CD1c-positive myeloid dendritic cell (primary cell): ENCODE measurements at regions not wholly inside any gene's neighbourhood (a gene's known extent, or its start where the extent isn't known, plus 50 kb on each side); places are given as distances from the start of the nearest gene placed in this dataset.

ENCODE experiments used
- DNase-seq: peaks from one replicate; pipeline ENCODE4 v3.0.0-alpha.2; 2016; ENCODE audit errors: extremely low spot score

DNA sequence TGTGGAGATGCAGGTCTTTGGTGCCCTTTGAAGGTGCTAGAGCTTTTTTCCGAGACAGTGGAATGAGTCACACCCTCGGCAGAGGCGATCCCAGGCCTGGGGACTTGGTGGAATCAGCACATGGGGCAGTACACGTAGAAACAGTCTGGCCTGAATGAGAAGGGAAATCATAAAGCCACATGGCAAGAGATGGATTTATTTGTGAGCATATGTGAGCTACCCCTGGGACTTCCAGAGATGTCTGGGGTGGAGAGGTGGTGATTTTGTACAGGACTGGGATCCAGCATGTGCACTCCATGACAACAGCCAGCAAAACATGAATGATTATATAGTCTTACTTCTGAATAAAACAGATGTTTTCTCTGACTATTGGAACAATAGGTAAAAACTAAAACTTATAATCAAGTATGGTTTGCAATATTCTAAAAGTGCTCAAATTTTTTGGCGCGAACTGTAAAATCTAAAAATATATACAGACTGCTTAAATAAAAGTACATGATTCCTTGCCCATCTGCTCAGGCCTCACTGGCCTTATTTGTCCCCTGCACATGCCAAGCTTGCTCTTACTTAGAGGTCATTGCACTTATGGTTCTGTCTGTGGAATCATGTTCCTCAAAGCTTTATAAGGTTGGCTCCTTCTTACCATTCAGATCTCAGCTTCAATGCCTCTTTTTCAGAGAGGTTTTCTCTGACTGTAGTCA is 54.7 kb upstream of the SMARCA2 start:
- DNase-seq: no peak

GRCh38 chr9:1962122-1962521 is 53.0 kb upstream of the SMARCA2 start:
- no peak for DNase-seq

DNA sequence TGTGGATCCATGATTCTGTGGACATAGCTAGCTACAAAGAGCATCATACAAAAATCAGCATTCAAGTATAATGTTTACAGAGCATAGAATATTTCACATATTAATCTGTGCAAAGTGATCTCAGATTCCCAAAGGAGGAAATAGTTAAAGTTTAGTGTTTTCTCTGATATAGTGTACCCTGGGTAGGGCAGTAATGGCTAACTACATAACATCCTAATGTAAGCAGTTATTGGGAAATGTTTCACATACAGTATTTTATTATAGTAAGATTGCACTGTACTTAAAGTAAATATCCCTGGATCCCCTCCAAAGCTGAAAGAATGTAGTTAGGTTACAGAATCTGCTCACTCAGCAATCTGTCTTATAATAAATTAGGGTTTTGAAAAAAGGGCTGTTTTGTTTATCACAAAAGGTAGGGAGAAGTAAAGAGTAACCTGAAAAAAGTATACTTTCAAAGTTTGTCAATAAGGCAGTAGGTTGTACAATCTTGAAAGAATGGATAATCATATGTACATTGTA is 52.5 kb upstream of the SMARCA2 start:
- no peak for DNase-seq

- no peak for DNase-seq
Observed at GRCh38 chr9:1964093-1964492, 51.1 kb upstream of the SMARCA2 start.
